Activated CD8-positive, alpha-beta T cell treated with anti-CD3 and anti-CD28 coated beads for 36 hours (primary cell): ENCODE measurements at regions not wholly inside any gene's neighbourhood (a gene's known extent, or its start where the extent isn't known, plus 50 kb on each side); places are given as distances from the start of the nearest gene placed in this dataset.

Experiments used
- ATAC-seq: fragments of 200-7000 bp; cut with Tn5 transposase; one replicate; pipeline ENCODE4 v1.10.0; 2021; ENCODE audit warnings: mild to moderate bottlenecking, moderate library complexity
- CTCF ChIA-PET: fragments of 350-600 bp; sonication (Branson Sonifier 250); formaldehyde crosslinking; loops from one replicate; lab custom pipeline; 2021; ENCODE audit warnings: antibody characterized with exemption; lab: Charles Lee
- POLR2A ChIA-PET: fragments of 350-600 bp; sonication (Branson Sonifier 250); formaldehyde crosslinking; loops from one replicate; lab custom pipeline; 2021; ENCODE audit warnings: antibody characterized with exemption; lab: Charles Lee
- DNase-seq: peaks from one replicate; pipeline ENCODE4 v3.0.0-alpha.2; 2020
- H3K27ac Mint-ChIP-seq: one replicate; pipeline ENCODE4 v1.8.0; 2021; ENCODE audit warnings: mild to moderate bottlenecking, mixed read lengths
- H3K27me3 Mint-ChIP-seq: one replicate; pipeline ENCODE4 v1.8.0; 2021; ENCODE audit warnings: mixed read lengths
- H3K36me3 Mint-ChIP-seq: one replicate; pipeline ENCODE4 v1.8.0; 2021; ENCODE audit warnings: low read depth, mixed read lengths
- H3K4me1 Mint-ChIP-seq: one replicate; pipeline ENCODE4 v1.8.0; 2021; ENCODE audit warnings: low read depth, mixed read lengths
- H3K4me3 Mint-ChIP-seq: one replicate; pipeline ENCODE4 v1.8.0; 2021; ENCODE audit warnings: mild to moderate bottlenecking, moderate library complexity, mixed read lengths
- H3K9me3 Mint-ChIP-seq: one replicate; pipeline ENCODE4 v1.8.0; 2021; ENCODE audit warnings: mixed read lengths
- CTCF ChIP-seq: fragments of 200-600 bp; IDR thresholded peaks from one replicate; pipeline ENCODE4 v1.8.0; 2022; ENCODE audit warnings: antibody characterized with exemption, mild to moderate bottlenecking
- intact Hi-C: fragments of 100-400 bp; cut with micrococcal nuclease; formaldehyde crosslinking; loops from one replicate; pipeline ENCODE4 v1.10.0; 2022

- CTCF ChIA-PET, result interaction anchor here (1.8 kb wide), 1 partner anchor 14 kb away, joined by 3 read pairs; no protein-coding TSS in a partner anchor
- peaks cover 18% of the 10 kb centered on the region for H3K27me3 Mint-ChIP-seq
Measured at GRCh38 chr6:138601128-138601527, 101.8 kb upstream of the NHSL1 start.

GRCh38 chr6:138605958-138606357, 106.7 kb upstream of the NHSL1 start:
- DNase-seq (no peak), ATAC-seq (no peak)
- ChIA-PET CTCF (no interaction called here), POLR2A (no interaction called here)
- no peak overlapping the region for H3K4me3 Mint-ChIP-seq
- no peak overlapping the region for H3K27ac Mint-ChIP-seq
- TF ChIP-seq CTCF, result no peak
- intact Hi-C loops, result no loop called here
- peaks cover 24% of the 10 kb centered on the region for H3K27me3 Mint-ChIP-seq
- no peaks in the 10 kb centered on the region for H3K36me3 Mint-ChIP-seq
- H3K9me3 Mint-ChIP-seq, result no peaks in the 10 kb centered on the region
- no peaks in the 10 kb centered on the region for H3K4me1 Mint-ChIP-seq

More at GRCh38 chr6:138601128-138601527, 101.8 kb upstream of the NHSL1 start:
- no peaks in the 10 kb centered on the region for H3K36me3 Mint-ChIP-seq
- H3K4me1 Mint-ChIP-seq, result no peaks in the 10 kb centered on the region
- DNase-seq (no peak), ATAC-seq (no peak)
- no peak overlapping the region for H3K4me3 Mint-ChIP-seq
- no peak overlapping the region for H3K27ac Mint-ChIP-seq
- POLR2A ChIA-PET, result no interaction called here
- no peak for TF ChIP-seq CTCF
- intact Hi-C loops, result no loop called here
- no peaks in the 10 kb centered on the region for H3K9me3 Mint-ChIP-seq

- no peak overlapping the region for H3K4me3 Mint-ChIP-seq
- ChIA-PET CTCF (interaction anchor here (0.6 to 1.0 kb wide), 3 partner anchors 18 to 66 kb away, joined by 3 read pairs; no protein-coding TSS in a partner anchor), POLR2A (no interaction called here)
- ATAC-seq (no peak), DNase-seq (no peak)
- no peaks in the 10 kb centered on the region for H3K9me3 Mint-ChIP-seq
- no peak for TF ChIP-seq CTCF
- no peaks in the 10 kb centered on the region for H3K36me3 Mint-ChIP-seq
- H3K27me3 Mint-ChIP-seq, result peaks cover 17% of the 10 kb centered on the region
- H3K4me1 Mint-ChIP-seq, result no peaks in the 10 kb centered on the region
- no peak overlapping the region for H3K27ac Mint-ChIP-seq
- intact Hi-C loops, result no loop called here
Measured at GRCh38 chr6:138607478-138608433, 108.5 kb upstream of the NHSL1 start.

GRCh38 chr6:138608896-138609295, 109.6 kb upstream of the NHSL1 start:
- H3K4me1 Mint-ChIP-seq, result no peaks in the 10 kb centered on the region
- no peak for DNase-seq

More at GRCh38 chr6:138608896-138609295, 109.6 kb upstream of the NHSL1 start:
- Mint-ChIP-seq H3K4me3 (no peak overlapping the region), H3K9me3 (no peaks in the 10 kb centered on the region), H3K36me3 (no peaks in the 10 kb centered on the region), H3K27ac (no peak overlapping the region), H3K27me3 (peaks cover 13% of the 10 kb centered on the region)
- ChIA-PET CTCF (no interaction called here), POLR2A (no interaction called here)
- ATAC-seq, result no peak
- TF ChIP-seq CTCF, result no peak
- intact Hi-C loops, result no loop called here
